Gastrocnemius medialis (tissue), 4 donors: ENCODE measurements at regions not wholly inside any gene's neighbourhood (a gene's known extent, or its start where the extent isn't known, plus 50 kb on each side); places are given as distances from the start of the nearest gene placed in this dataset.

Experiments
- ATAC-seq, 2 donors: fragments of 150-250 bp; one replicate each; pipeline ENCODE4 v1.9.1; 2016
- DNase-seq, 2 donors: peaks; one replicate each; pipeline ENCODE4 v3.0.0-alpha.2; 2019
- H3K27ac ChIP-seq, 4 donors: fragments of 200-600 bp; sonication (generic); 1 replicate in 1 of 4; 2 replicates in 3 of 4; pipeline ENCODE4 v1.5.1; 2016 to 2018; ENCODE audit warnings: mild to moderate bottlenecking in 2 of 4, moderate library complexity in 1 of 4
- H3K27me3 ChIP-seq, 3 donors: fragments of 200-600 bp; sonication (generic) in 2 of 3; 1 replicate in 1 of 3; 2 replicates in 2 of 3; pipeline versions ENCODE4 v1.5.1 to v1.6.0; 2016 to 2019; ENCODE audit warnings: mild to moderate bottlenecking in 1 of 3, moderate library complexity in 1 of 3
- H3K36me3 ChIP-seq, 2 donors: fragments of 200-600 bp; sonication (generic) in 1 of 2; one replicate each; pipeline ENCODE4 v1.5.1; 2017 to 2018
- H3K4me1 ChIP-seq, 2 donors: fragments of 200-600 bp; sonication (generic) in 1 of 2; one replicate each; pipeline ENCODE4 v1.5.1; 2016 to 2017; ENCODE audit warnings: mild to moderate bottlenecking in 2 of 2
- H3K4me3 ChIP-seq, 4 donors: fragments of 200-600 bp; sonication (generic) in 3 of 4; 1 replicate in 1 of 4; 2 replicates in 3 of 4; pipeline ENCODE4 v1.5.1; 2016 to 2019; ENCODE audit warnings: mild to moderate bottlenecking in 2 of 4
- H3K9me3 ChIP-seq, 3 donors: fragments of 200-600 bp; sonication (generic) in 2 of 3; 1 replicate in 1 of 3; 2 replicates in 2 of 3; pipeline ENCODE4 v1.5.1; 2016 to 2019
- POLR2A ChIP-seq, 2 donors: fragments of 450-650 bp; IDR thresholded peaks; one replicate each; pipeline ENCODE4 v1.6.1; 2017; ENCODE audit warnings: antibody characterized with exemption in 2 of 2, mild to moderate bottlenecking in 2 of 2, moderate library complexity in 2 of 2
- in situ Hi-C, 4 donors: fragments of 200-750 bp; cut with MboI; loops; one replicate each; pipeline versions ENCODE4 v1.15.0 to v1.8.0; 2017; ENCODE audit warnings: low sequenced_read_pairs in 4 of 4
- intact Hi-C: fragments of 100-400 bp; cut with DNase I; formaldehyde crosslinking; loops from one replicate; pipeline ENCODE4 v1.15.1; 2023; ENCODE audit warnings: low total_unique reads
- TF ChIP-seq, protein P1 (sequence below), 5 experiments: fragments of 450-650 bp in 3 of 5; fragments of 200-600 bp in 2 of 5; sonication (generic) in 2 of 5; IDR thresholded peaks in 4 of 5; conservative IDR thresholded peaks in 1 of 5; 1 replicate in 4 of 5; 2 replicates in 1 of 5; pipeline ENCODE4 v1.5.1; 2016 to 2019; ENCODE audit warnings: antibody characterized with exemption in 5 of 5, mild to moderate bottlenecking in 3 of 5, moderate library complexity in 3 of 5

DNA sequence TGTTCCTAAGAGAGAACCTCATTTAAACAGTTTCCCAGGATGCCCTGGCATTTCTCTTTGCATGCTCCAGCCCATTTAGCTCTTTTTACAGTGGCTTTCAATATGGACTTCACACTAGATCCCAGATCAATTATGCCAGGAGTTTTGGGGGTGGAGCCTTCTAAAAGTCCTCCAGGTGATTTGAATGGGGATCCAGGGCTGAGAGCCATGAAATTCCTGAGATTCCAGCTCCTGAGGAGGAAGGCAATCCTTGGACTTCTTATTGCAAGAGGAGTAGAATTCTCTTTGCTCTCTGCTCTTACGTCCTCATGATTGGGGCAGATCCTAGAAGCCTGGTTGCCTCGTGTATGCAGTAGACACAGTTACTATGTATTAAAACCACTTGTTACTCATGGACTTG lies 184.2 kb downstream of the DHX35 start:
- Histone ChIP-seq H3K27me3 (no peaks in the 10 kb centered on the region), H3K4me3 (no peak overlapping the region), H3K4me1 (no peaks in the 10 kb centered on the region), H3K36me3 (no peaks in the 10 kb centered on the region), H3K9me3 (no peaks in the 10 kb centered on the region), H3K27ac (no peak overlapping the region)
- no peak for ATAC-seq
- TF ChIP-seq POLR2A (IDR thresholded peaks at IDR 0.05) = no peak
- TF ChIP-seq, protein P1, sequence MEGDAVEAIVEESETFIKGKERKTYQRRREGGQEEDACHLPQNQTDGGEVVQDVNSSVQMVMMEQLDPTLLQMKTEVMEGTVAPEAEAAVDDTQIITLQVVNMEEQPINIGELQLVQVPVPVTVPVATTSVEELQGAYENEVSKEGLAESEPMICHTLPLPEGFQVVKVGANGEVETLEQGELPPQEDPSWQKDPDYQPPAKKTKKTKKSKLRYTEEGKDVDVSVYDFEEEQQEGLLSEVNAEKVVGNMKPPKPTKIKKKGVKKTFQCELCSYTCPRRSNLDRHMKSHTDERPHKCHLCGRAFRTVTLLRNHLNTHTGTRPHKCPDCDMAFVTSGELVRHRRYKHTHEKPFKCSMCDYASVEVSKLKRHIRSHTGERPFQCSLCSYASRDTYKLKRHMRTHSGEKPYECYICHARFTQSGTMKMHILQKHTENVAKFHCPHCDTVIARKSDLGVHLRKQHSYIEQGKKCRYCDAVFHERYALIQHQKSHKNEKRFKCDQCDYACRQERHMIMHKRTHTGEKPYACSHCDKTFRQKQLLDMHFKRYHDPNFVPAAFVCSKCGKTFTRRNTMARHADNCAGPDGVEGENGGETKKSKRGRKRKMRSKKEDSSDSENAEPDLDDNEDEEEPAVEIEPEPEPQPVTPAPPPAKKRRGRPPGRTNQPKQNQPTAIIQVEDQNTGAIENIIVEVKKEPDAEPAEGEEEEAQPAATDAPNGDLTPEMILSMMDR (IDR thresholded peaks at IDR 0.05 in 4 of 5, conservative IDR thresholded peaks at IDR 0.05 in 1 of 5) = no peak
- in situ Hi-C loops (no loop called here), intact Hi-C loops (no loop called here)
- no peak for DNase-seq

DNA sequence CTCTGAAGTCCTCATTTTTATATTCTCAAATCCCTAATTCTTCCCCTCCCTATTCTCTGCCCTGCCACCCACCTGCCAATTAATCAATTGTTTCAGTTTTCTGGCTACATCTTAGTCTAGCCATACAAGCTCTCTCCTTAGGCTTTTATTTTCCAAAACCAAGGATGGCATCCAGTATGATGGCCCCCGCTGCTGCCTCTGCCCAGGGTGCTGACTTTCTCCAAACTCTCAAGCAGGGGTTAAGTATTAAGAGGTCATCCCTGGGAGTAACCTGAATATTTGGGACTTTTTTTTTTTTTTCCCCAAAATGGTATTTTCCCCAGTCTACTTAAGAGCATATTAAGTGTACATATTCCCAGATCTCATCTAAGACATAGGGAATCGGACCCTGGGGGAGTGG lies 183.8 kb downstream of the DHX35 start:
- no peak for ATAC-seq
- no peaks in the 10 kb centered on the region for H3K9me3 ChIP-seq
- intact Hi-C loops (no loop called here), in situ Hi-C loops (no loop called here)
- no peaks in the 10 kb centered on the region for H3K27me3 ChIP-seq
- no peaks in the 10 kb centered on the region for H3K4me1 ChIP-seq
- no peak overlapping the region for H3K27ac ChIP-seq
- H3K4me3 ChIP-seq = no peak overlapping the region
- DNase-seq = no peak
- no peaks in the 10 kb centered on the region for H3K36me3 ChIP-seq
- TF ChIP-seq POLR2A (IDR thresholded peaks at IDR 0.05) = no peak
- TF ChIP-seq, protein P1 (IDR thresholded peaks at IDR 0.05 in 4 of 5, conservative IDR thresholded peaks at IDR 0.05 in 1 of 5) = no peak

DNA sequence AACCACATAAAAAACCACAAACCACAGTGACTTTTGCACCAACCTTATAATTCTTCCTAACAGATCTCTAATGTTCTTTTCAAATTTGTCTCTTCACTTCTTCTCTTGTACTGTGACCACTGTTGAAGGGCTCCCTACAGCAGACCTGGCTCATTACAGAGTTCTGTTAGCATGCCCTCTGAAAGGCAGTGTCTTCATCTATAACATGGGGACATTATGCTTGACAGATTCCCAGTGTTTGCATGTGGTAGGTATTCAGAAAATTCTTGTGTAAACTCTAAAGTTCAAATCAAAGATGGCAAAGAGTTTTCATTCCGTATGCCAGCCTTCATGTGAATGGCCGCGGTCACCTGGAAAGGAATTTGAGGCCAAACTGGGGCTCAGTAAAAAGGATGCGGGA lies 182.6 kb downstream of the DHX35 start:
- in situ Hi-C loops = no loop called here
- no peak for ATAC-seq

DNA sequence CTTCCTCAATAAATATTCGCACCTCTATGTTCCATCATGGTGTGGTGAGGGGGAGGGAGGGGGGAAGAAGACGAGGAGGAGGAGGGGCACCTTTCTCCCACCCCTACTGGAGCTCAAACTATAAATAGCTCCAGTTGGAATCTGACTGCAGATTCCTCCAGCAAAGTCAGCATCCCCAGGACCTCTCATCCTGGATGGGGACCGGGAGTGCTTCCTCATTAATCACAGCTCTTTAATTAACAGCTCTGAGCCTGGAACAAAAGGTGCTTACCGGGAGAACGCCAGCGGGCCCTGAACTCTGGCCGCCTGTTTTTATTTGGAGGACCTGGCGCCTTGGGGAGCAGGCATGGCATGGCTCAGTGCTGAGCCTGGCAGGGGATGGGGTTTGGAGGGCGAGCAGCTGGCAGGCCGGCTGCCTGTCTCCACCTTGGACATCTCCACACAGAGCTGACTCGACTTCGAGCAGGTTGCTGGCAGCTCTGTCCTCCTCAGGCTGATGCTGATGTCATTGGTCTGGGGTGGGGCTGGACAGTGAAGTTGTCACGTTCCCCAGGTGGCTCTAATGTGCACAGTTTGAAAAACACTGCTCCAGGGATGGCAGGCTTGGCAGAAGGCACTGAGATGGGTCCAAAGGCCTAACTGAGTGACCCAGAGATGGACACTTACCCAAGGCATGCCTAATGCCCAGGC lies 180.4 kb downstream of the DHX35 start:
- no peak for ATAC-seq
- Histone ChIP-seq H3K36me3 (no peaks in the 10 kb centered on the region), H3K27me3 (no peaks in the 10 kb centered on the region), H3K4me3 (no peak overlapping the region), H3K9me3 (no peaks in the 10 kb centered on the region), H3K27ac (no peak overlapping the region), H3K4me1 (no peaks in the 10 kb centered on the region)
- TF ChIP-seq, protein P1 (IDR thresholded peaks at IDR 0.05 in 4 of 5, conservative IDR thresholded peaks at IDR 0.05 in 1 of 5) = no peak
- no peak for TF ChIP-seq POLR2A (IDR thresholded peaks at IDR 0.05)
- in situ Hi-C loops = no loop called here
- DNase-seq = no peak
- intact Hi-C loops = no loop called here

More for the DNA sequence above, 182.6 kb downstream of the DHX35 start:
- no peaks in the 10 kb centered on the region for H3K9me3 ChIP-seq
- H3K27ac ChIP-seq = no peak overlapping the region
- no peak for DNase-seq
- intact Hi-C loops = no loop called here
- no peaks in the 10 kb centered on the region for H3K36me3 ChIP-seq
- TF ChIP-seq POLR2A (IDR thresholded peaks at IDR 0.05) = no peak
- TF ChIP-seq, protein P1 (IDR thresholded peaks at IDR 0.05 in 4 of 5, conservative IDR thresholded peaks at IDR 0.05 in 1 of 5) = no peak
- H3K27me3 ChIP-seq = no peaks in the 10 kb centered on the region
- H3K4me1 ChIP-seq = no peaks in the 10 kb centered on the region
- H3K4me3 ChIP-seq = no peak overlapping the region

DNA sequence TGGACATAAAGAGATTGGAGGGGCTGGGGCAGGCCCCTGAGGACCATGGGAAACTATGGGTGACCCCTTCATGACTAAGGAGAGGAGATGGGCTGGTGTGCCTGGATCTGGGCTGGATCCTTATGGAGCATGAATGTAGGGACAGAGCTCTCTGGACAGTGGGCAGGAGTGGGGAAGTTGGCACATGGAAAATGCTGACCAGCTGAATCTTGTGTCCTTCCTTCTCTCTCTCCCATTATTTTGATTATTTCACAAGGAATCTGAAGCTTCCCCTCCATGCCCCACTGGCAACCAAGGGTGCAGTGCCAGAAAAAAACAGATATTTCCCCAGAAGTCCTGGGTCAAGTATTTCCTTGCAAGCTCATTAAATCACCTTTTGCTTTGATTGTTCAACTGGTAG lies 175.2 kb downstream of the DHX35 start:
- no peaks in the 10 kb centered on the region for H3K4me1 ChIP-seq
- DNase-seq (no peak), ATAC-seq (no peak)
- in situ Hi-C loops = no loop called here
- H3K36me3 ChIP-seq = no peaks in the 10 kb centered on the region
- intact Hi-C loops = no loop called here
- TF ChIP-seq, protein P1 (IDR thresholded peaks at IDR 0.05 in 4 of 5, conservative IDR thresholded peaks at IDR 0.05 in 1 of 5) = no peak
- TF ChIP-seq POLR2A (IDR thresholded peaks at IDR 0.05) = no peak
- no peak overlapping the region for H3K4me3 ChIP-seq
- H3K27me3 ChIP-seq = no peaks in the 10 kb centered on the region
- no peaks in the 10 kb centered on the region for H3K9me3 ChIP-seq
- no peak overlapping the region for H3K27ac ChIP-seq
